SK-N-SH treated with all-trans-retinoic acid at 6 μM for 48 hours (cell line): ENCODE measurements at regions not wholly inside any gene's neighbourhood (a gene's known extent, or its start where the extent isn't known, plus 50 kb on each side); places are given as distances from the start of the nearest gene placed in this dataset.

Experiments used
- ATAC-seq: fragments of 200-7000 bp; cut with Tn5 transposase; 3 replicates; pipeline ENCODE4 v1.9.1; 2020; ENCODE audit warnings: mild to moderate bottlenecking, moderate library complexity
- ARNTL ChIP-seq: fragments of 450-650 bp; formaldehyde crosslinking; IDR thresholded peaks from 2 replicates; pipeline ENCODE4 v1.5.0; 2020; ENCODE audit warnings: low read depth, mild to moderate bottlenecking, moderate library complexity, borderline replicate concordance
- BACH2 ChIP-seq: fragments of 250-450 bp; sonication (Bioruptor Pico); IDR thresholded peaks from 2 replicates; pipeline ENCODE4 v1.9.0; 2021; ENCODE audit warnings: mild to moderate bottlenecking, borderline replicate concordance
- CREB5 ChIP-seq: fragments of 250-450 bp; sonication (Bioruptor Pico); IDR thresholded peaks from 2 replicates; pipeline ENCODE4 v1.5.1; 2020; ENCODE audit warnings: low read depth, mild to moderate bottlenecking, moderate library complexity
- CSDC2 ChIP-seq: fragments of 250-450 bp; sonication (Bioruptor Pico); IDR thresholded peaks from 2 replicates; pipeline ENCODE4 v1.5.0; 2020; ENCODE audit warnings: mild to moderate bottlenecking, moderate library complexity
- CSRNP3 ChIP-seq: fragments of 250-450 bp; sonication (Bioruptor Pico); IDR thresholded peaks from 2 replicates; pipeline ENCODE4 v1.5.1; 2021; ENCODE audit warnings: mild to moderate bottlenecking, moderate library complexity
- ESRRG ChIP-seq: fragments of 250-450 bp; sonication (Bioruptor Pico); IDR thresholded peaks from 2 replicates; pipeline ENCODE4 v1.6.1; 2021; ENCODE audit warnings: mild to moderate bottlenecking
- GLIS3 ChIP-seq: fragments of 250-450 bp; sonication (Bioruptor Pico); IDR thresholded peaks from 2 replicates; pipeline ENCODE4 v1.5.0; 2020; ENCODE audit warnings: mild to moderate bottlenecking, moderate library complexity
- ISL1 ChIP-seq: fragments of 250-450 bp; sonication (Bioruptor Pico); IDR thresholded peaks from 2 replicates; pipeline ENCODE4 v2.1.2; 2022; ENCODE audit warnings: mild to moderate bottlenecking, moderate library complexity
- OSR1 ChIP-seq: fragments of 250-450 bp; sonication (Bioruptor Pico); IDR thresholded peaks from 2 replicates; pipeline ENCODE4 v1.8.0; 2022; ENCODE audit warnings: moderate library complexity, mild to moderate bottlenecking, inconsistent platforms
- PATZ1 ChIP-seq: fragments of 250-450 bp; sonication (Bioruptor Pico); IDR thresholded peaks from 2 replicates; pipeline ENCODE4 v1.8.0; 2020; ENCODE audit warnings: mild to moderate bottlenecking, moderate library complexity, borderline replicate concordance
- POU6F1 ChIP-seq: fragments of 250-450 bp; sonication (Bioruptor Pico); IDR thresholded peaks from 2 replicates; pipeline ENCODE4 v1.8.0; 2021; ENCODE audit warnings: low read depth, mild to moderate bottlenecking, moderate library complexity, borderline replicate concordance
- RARB ChIP-seq: fragments of 250-450 bp; sonication (Bioruptor Pico); IDR thresholded peaks from 2 replicates; pipeline ENCODE4 v1.8.0; 2021; ENCODE audit warnings: mild to moderate bottlenecking, moderate library complexity
- SNAI2 ChIP-seq: fragments of 250-450 bp; sonication (Bioruptor Pico); IDR thresholded peaks from 2 replicates; pipeline ENCODE4 v1.5.0; 2020; ENCODE audit warnings: mild to moderate bottlenecking, moderate library complexity
- TCF4 ChIP-seq: fragments of 250-450 bp; sonication (Bioruptor Pico); IDR thresholded peaks from 2 replicates; pipeline ENCODE4 v1.8.0; 2021; ENCODE audit warnings: mild to moderate bottlenecking, moderate library complexity, borderline replicate concordance
- ZC3H10 ChIP-seq: fragments of 250-450 bp; sonication (Bioruptor Pico); IDR thresholded peaks from 2 replicates; pipeline ENCODE4 v1.5.1; 2021; ENCODE audit warnings: mild to moderate bottlenecking, moderate library complexity
- ZFP3 ChIP-seq: fragments of 250-450 bp; sonication (Bioruptor Pico); IDR thresholded peaks from 2 replicates; pipeline ENCODE4 v1.5.0; 2020; ENCODE audit warnings: mild to moderate bottlenecking, moderate library complexity
- ZFP30 ChIP-seq: fragments of 450-650 bp; formaldehyde crosslinking; IDR thresholded peaks from 2 replicates; pipeline ENCODE4 v1.5.0; 2022; ENCODE audit warnings: mild to moderate bottlenecking, moderate library complexity
- ZNF565 ChIP-seq: fragments of 450-650 bp; formaldehyde crosslinking; conservative IDR thresholded peaks from 2 replicates; pipeline ENCODE4 v1.5.0; 2020; ENCODE audit warnings: low read depth, mild to moderate bottlenecking, moderate library complexity
- ZNF70 ChIP-seq: fragments of 450-650 bp; formaldehyde crosslinking; IDR thresholded peaks from 2 replicates; pipeline ENCODE4 v1.5.0; 2020; ENCODE audit warnings: mild to moderate bottlenecking, moderate library complexity
- ZNF8 ChIP-seq: fragments of 450-650 bp; formaldehyde crosslinking; IDR thresholded peaks from 2 replicates; pipeline ENCODE4 v1.5.0; 2020; ENCODE audit warnings: mild to moderate bottlenecking, moderate library complexity

- TF ChIP-seq PATZ1 (CRISPR knock-in tag) (no peak), CSDC2 (CRISPR knock-in tag) (no peak), TCF4 (CRISPR knock-in tag) (no peak), BACH2 (CRISPR knock-in tag) (no peak), ISL1 (CRISPR knock-in tag) (no peak), ZFP3 (CRISPR knock-in tag) (no peak), ZC3H10 (CRISPR knock-in tag) (no peak), POU6F1 (CRISPR knock-in tag) (no peak), ZFP30 (CRISPR knock-in tag) (no peak), RARB (CRISPR knock-in tag) (no peak), ESRRG (CRISPR knock-in tag) (no peak), ZNF8 (no peak), ZNF70 (CRISPR knock-in tag) (no peak), ARNTL (no peak)
- TF ChIP-seq, all 23 proteins: peak for 0
Measured at GRCh38 chr2:66003931-66004330, 431.0 kb upstream of the MEIS1 start.

GRCh38 chr2:66001538-66001937 is 433.4 kb upstream of the MEIS1 start:
- no peak for ATAC-seq
- no peak for TF ChIP-seq ZFP3 (CRISPR knock-in tag)
- no peak for TF ChIP-seq ZNF8
- TF ChIP-seq ARNTL = no peak
- TF ChIP-seq ZC3H10 (CRISPR knock-in tag) = no peak
- TF ChIP-seq CREB5 (CRISPR knock-in tag) = no peak
- no peak for TF ChIP-seq BACH2 (CRISPR knock-in tag)
- TF ChIP-seq OSR1 (CRISPR knock-in tag) = no peak

More at GRCh38 chr2:66003931-66004330, 431.0 kb upstream of the MEIS1 start:
- no peak for ATAC-seq

- TF ChIP-seq OSR1 (CRISPR knock-in tag) = no peak
- no peak for TF ChIP-seq ZNF565 (CRISPR knock-in tag)
- TF ChIP-seq GLIS3 = no peak
- no peak for TF ChIP-seq PATZ1 (CRISPR knock-in tag)
- TF ChIP-seq ZFP3 (CRISPR knock-in tag) = no peak
- TF ChIP-seq ISL1 (CRISPR knock-in tag) = no peak
- no peak for TF ChIP-seq ZC3H10 (CRISPR knock-in tag)
- no peak for ATAC-seq
Measured at GRCh38 chr2:66000901-66001300, 434.0 kb upstream of the MEIS1 start.

GRCh38 chr2:65999796-66000195 is 435.1 kb upstream of the MEIS1 start:
- no peak for TF ChIP-seq ZFP30 (CRISPR knock-in tag)
- TF ChIP-seq ARNTL = no peak
- TF ChIP-seq SNAI2 (CRISPR knock-in tag) = no peak
- no peak for TF ChIP-seq ZFP3 (CRISPR knock-in tag)
- TF ChIP-seq CSRNP3 (CRISPR knock-in tag) = no peak
- no peak for TF ChIP-seq RARB (CRISPR knock-in tag)
- no peak for TF ChIP-seq ISL1 (CRISPR knock-in tag)
- TF ChIP-seq ZNF8 = no peak
- no peak for TF ChIP-seq GLIS3
- TF ChIP-seq CREB5 (CRISPR knock-in tag) = no peak
- no peak for TF ChIP-seq BACH2 (CRISPR knock-in tag)
- TF ChIP-seq, all 23 proteins: peak for 0
- no peak for ATAC-seq
